PFSK-1 (cell line): ENCODE measurements at regions not wholly inside any gene's neighbourhood (a gene's known extent, or its start where the extent isn't known, plus 50 kb on each side); places are given as distances from the start of the nearest gene placed in this dataset.

ENCODE experiments used
- FOXP2 ChIP-seq: optimal IDR thresholded peaks from 2 replicates; pipeline ENCODE3; 2011; ENCODE audit warnings: borderline replicate concordance, control low read depth, inconsistent platforms; ENCODE audit not compliant: insufficient read depth; ENCODE audit errors: extremely low read length, extremely low read depth
- POLR2AphosphoS5 ChIP-seq: IDR thresholded peaks from 2 replicates; pipeline ENCODE4 v1.6.1; 2012; ENCODE audit warnings: low read depth, mild to moderate bottlenecking, control low read depth, low read length, moderate library complexity
- REST ChIP-seq, 2 experiments: IDR thresholded peaks; 2 replicates each; pipeline versions ENCODE4 v1.6.1 to v1.8.0; 2011 to 2012; ENCODE audit warnings: low read depth in 2 of 2, low read length in 2 of 2, control low read depth in 1 of 2, inconsistent platforms in 1 of 2, mild to moderate bottlenecking in 1 of 2, moderate library complexity in 1 of 2; ENCODE audit not compliant: insufficient read depth in 1 of 2
- SIN3A ChIP-seq: IDR thresholded peaks from 2 replicates; pipeline ENCODE4 v1.6.1; 2012; ENCODE audit warnings: mild to moderate bottlenecking, low read length, moderate library complexity, borderline replicate concordance; ENCODE audit not compliant: insufficient read depth
- TAF1 ChIP-seq: IDR thresholded peaks from 2 replicates; pipeline ENCODE4 v1.6.1; 2012; ENCODE audit warnings: low read length, control low read depth, borderline replicate concordance; ENCODE audit not compliant: insufficient read depth

- no peak for TF ChIP-seq REST (IDR thresholded peaks at IDR 0.05; ENCODE audit: insufficient read depth in 1 of 2, low read depth in 2 of 2, low read length in 2 of 2)
- TF ChIP-seq FOXP2: no peak
- no peak for TF ChIP-seq POLR2AphosphoS5
- no peak for TF ChIP-seq TAF1
- no peak for TF ChIP-seq SIN3A
Measured at GRCh38 chr17:68698746-68699145, 97.6 kb upstream of the FAM20A start.

GRCh38 chr17:68697850-68698361 is 96.7 kb upstream of the FAM20A start:
- TF ChIP-seq POLR2AphosphoS5 (no peak), FOXP2 (no peak), SIN3A (no peak), REST (IDR thresholded peaks at IDR 0.05; ENCODE audit: insufficient read depth in 1 of 2, low read depth in 2 of 2, low read length in 2 of 2) (no peak), TAF1 (no peak)

- no peak for TF ChIP-seq SIN3A
- no peak for TF ChIP-seq TAF1
- no peak for TF ChIP-seq POLR2AphosphoS5
- no peak for TF ChIP-seq REST (IDR thresholded peaks at IDR 0.05; ENCODE audit: insufficient read depth in 1 of 2, low read depth in 2 of 2, low read length in 2 of 2)
- TF ChIP-seq FOXP2: no peak
Measured at GRCh38 chr17:68695659-68696058, 94.5 kb upstream of the FAM20A start.

GRCh38 chr17:68694791-68695485 is 93.8 kb upstream of the FAM20A start:
- no peak for TF ChIP-seq POLR2AphosphoS5
- no peak for TF ChIP-seq TAF1
- no peak for TF ChIP-seq FOXP2
- no peak for TF ChIP-seq REST (IDR thresholded peaks at IDR 0.05; ENCODE audit: insufficient read depth in 1 of 2, low read depth in 2 of 2, low read length in 2 of 2)
- no peak for TF ChIP-seq SIN3A

- TF ChIP-seq POLR2AphosphoS5 (no peak), REST (IDR thresholded peaks at IDR 0.05; ENCODE audit: insufficient read depth in 1 of 2, low read depth in 2 of 2, low read length in 2 of 2) (no peak), SIN3A (no peak), TAF1 (no peak), FOXP2 (no peak)
Measured at GRCh38 chr17:68693896-68694295, 92.7 kb upstream of the FAM20A start.
